ENCODE measurements at regions not wholly inside any gene's neighbourhood (a gene's known extent, or its start where the extent isn't known, plus 50 kb on each side); places are given as distances from the start of the nearest gene placed in this dataset.

GRCh38 chr7:1286946-1287645, 54.4 kb downstream of the UNCX start:
- DNase-seq (ENCODE audit: low read depth): no peak

GRCh38 chr7:1287752-1288201, 55.1 kb downstream of the UNCX start:
- no peak for DNase-seq (ENCODE audit: low read depth)

DNA sequence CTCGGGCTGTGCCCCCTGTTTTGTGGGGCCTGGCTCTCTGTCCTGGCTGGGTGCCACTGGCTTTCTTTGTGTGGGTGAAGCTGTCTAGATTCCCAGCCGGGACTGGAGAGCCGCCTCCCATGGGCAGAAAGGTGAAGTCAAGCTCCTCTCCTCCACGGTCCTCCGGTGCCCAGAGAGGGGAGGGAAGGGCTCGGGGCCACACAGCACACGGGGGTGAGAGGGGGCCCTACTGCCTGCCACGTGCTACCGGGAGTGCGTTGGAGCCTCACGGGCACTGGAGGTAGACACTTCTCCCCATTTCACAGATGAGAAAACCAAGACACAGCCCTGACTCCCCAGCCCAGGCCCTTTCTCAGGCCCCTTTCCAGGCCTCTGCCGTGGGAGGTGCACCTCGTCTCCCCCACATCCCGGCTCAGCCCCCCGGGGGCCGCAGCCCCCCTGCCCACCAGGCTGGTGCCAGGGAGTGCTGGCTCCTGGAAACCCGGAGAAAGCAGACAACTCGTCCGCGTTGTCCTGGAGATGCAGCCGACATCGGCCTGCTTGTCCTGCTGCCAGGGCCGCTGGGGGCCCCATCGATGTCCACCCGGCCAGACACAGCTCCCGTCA, 55.8 kb downstream of the UNCX start:
- no peak for DNase-seq (ENCODE audit: low read depth)

DNA sequence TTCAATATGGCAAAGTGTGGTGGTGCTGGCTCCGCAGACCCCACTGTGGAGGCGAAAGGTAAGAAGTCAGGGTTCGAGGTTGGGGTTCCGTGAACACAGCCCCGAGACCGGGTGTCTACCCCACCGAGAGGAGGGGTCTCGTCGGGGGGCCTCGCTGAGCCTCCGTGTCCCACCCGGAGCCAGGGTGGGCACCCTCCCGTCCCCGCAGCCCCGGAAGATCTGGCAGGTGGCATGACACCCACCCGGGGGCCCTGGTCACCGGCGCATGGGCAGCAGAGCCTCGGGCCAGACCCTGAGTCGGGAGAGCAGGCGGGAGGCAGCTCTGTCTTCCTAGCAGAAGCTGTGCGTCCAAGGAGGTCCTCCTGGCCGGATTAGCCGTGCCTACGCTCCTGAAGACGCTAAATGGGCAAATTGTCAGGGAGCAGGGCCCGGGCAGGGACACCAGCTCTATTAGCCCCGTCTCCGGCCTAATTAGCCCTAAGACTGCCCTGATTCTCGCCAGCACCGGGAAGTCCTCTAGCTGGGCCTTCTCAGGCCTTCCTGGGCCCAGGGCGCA, 56.4 kb downstream of the UNCX start:
- DNase-seq (ENCODE audit: low read depth): no peak

GRCh38 chr7:1289666-1290025, 57.0 kb downstream of the UNCX start:
- no peak for DNase-seq (ENCODE audit: low read depth)

DNA sequence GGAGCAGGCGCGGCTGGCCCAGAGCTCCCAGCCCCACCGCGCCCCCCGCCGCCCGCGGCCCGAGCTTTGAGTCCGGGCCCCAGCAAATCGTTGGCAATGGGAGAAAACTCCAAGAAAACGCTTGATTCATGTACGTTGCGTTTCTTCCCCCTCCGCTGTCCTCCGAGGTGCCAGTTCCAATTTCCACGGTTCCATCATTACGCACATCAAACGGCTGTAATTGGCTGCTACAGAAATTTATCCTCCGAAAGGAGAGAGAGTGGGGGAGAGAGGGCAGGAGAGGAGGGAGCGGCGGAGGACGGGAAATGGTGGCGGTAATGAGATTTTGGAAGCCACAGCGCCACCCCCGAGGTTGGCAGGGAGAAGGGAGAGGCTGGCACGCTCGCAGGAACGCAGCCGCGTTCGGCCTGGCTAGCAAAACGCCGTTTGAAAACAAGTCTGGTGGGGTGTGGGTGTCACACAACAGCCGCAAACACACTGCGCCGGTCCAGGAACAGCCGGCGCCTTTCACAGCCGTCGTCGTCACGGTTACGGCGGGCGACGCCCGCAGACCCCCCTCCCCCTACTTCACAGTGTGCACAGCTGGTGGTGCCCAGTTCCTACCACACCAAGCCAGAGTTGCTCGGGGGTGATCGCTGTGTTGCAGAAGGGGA, 57.5 kb downstream of the UNCX start:
- DNase-seq (ENCODE audit: low read depth): no peak

DNA sequence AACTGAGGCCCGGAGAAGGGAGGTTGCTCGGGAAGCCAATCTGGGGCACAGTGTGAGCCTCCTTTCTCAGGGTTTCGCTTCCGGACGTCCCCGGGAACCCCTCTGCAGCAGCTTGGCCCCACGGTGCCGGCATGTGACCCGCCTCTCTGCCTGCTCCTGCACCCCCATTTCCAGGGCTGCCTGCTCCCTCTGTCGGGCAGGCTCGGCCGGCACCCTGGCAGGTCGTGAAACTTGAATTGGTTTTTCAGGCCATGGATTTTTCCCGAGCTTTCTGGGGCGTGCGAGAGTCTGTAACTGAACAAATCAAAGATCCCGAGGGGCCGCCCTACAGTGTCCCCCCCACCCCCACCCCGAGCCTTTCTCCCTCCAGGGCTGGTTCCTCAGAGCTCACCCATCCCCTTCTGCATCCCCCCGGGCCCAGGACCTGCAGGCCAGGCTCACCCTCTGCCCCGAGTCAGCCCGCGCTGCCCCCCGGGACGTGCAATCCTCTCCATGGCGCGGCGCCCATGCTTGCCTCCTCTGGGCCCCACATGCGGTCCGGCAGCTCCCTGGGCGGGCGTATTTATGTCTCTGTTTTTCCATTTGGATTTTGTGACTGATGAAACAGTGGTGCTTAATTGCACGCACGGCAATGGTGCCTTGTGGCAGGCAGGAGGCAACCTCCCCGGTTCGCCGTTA, 58.1 kb downstream of the UNCX start:
- DNase-seq (ENCODE audit: low read depth): no peak

DNA sequence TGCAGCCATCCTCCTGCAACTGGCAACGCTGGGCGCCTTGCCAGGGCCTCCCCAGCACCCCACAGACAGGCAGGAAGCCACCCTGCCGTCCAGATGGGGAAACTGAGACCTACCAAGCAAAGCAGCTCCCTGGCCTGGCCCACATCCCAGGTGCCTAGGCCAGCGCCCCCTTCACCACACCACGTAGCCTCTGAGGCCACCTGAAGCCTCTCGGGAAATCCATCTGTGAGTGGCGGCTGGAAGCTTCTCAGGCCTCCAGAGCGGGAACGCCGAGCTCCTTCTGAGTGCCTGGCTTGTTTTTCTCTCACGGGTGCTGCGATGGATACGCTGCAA, 58.7 kb downstream of the UNCX start:
- no peak for DNase-seq (ENCODE audit: low read depth)

DNA sequence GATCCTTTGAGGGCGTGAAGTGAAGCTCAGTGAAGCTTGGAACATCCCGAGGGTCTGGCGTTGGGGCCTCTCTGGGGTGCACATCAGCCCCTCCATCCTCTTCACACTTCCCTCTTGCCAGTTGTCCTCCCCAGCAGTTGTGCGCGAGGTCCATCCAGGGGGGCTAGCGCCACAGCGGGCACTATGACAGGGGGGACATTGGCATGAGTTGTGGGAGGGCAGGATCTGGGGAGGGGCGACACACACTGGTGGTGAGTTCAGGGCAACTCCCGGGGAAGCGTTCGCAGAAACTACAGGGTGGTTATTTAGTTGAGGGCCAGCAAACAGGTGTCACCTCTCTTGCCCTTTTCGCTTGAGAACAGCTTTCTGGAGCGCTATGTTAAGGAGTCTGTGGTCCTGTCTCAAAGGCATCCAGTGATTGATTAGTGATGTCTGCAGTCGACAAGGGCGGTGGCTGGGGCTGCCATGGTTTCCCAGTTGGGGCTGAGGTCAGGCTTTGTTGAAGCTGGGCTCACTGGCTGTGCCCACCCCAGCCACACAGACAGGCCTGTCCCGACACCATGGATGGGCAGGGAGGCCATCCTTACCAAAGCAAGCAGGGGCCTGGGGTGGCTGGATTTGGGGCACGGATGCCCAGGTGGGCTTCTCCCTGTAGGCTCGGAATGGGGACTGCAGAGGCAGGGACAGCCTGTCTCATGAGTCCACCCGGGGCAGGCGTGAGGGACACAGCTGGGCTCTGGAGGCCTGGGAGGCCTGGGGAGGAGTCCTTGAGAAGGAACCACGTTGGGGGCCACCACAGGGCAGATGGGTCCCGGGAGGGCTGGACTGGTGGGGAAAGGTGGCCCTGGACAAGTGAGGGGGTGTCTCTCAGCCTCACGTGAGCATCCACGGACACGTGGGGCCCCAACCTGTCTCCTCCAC, 59.4 kb downstream of the UNCX start:
- no peak for DNase-seq (ENCODE audit: low read depth)

DNA sequence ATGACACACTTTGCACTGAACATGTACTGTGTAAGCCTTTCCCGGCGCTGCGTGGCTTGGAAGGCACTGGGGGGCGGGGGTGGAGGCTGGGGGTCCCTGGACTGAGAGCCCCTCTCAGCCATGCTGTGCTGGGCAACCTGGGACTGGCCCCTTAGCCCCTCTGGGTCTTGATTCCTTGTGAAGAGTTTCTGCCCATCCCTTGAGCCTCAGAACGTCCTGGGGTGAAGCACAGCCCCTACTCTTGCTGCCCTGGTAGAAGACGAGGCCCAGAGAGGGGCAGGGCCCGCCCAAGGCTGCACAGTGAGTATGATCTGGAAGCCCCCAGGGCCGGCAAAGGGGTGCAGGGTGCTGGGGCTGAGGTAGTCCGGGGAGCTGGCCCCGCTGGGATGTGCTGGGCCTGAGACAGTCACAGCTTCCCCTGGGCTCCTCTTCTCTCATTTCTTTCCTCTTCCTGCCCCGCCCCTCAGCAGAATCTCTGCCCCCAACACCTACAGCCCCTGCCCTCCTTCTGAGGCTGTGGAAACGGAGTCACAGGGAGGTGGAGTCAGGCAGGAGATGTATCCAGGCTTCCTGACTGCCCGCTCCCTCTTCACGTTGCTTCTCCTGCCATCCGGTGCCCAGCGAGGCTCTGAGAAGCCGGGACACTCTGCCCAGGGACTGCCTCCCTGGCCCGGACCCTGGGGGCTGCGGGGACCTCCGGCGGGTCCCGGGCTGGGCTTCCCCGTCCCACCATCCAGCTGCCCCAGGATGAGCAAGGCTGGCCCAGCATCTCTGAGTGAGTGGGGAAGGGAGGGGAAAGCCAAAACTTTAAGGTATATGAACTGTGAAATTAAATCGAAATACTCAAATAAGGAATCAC, 60.5 kb downstream of the UNCX start:
- DNase-seq (ENCODE audit: low read depth): no peak

DNA sequence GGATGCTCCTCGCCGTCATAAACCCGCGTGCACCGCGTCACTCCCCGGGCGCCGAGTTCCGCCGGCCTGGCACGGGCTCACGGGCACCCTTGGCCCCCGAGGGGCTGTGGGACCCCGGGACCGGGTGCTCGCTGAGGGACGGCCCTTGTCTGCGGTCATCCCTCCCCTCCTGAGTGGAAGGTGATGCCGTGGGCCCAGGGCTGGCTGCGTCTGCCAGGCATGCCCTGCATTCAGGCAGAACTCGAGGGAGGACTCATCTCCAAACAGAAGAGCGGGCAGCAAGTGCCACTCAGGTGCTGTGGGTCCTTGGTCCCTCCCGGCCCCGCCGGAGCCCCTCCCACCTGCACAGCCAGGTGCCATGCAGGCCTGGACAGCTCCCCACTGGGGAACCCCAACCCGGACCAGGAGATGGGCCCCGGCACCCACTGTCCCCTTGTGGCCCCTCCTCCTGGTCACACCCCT, 61.3 kb downstream of the UNCX start:
- DNase-seq (ENCODE audit: low read depth): no peak

DNA sequence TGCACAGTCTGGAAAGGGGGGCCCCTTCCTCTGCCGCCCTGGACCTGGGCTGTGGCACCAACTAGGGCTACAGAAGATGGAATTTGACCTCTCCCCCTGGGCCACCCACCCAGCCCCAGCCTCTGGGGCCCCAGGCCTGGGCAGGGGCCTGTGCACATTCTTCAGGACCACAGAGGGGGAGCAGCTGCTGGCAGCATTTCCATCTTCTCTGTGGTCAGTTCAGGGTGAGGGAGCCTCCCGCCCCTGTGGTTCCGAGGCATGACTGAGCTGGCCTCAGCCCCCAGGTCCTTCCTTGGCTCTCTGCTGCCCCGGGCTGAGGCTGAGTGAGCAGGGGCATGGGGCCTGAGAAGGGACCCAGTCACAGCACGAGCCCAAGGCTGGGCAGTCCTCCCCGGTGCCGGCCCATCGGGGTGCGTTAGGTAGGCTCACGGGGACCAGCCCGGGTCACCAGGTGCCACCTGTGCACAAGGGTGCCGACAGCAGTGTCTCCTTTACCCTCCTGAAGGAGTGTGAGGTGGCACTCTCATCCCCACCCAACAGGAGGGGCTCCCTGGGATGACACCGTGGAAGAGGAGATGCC, 63.2 kb downstream of the UNCX start:
- no peak for DNase-seq (ENCODE audit: low read depth)

- no peak for DNase-seq (ENCODE audit: low read depth)
Measured at GRCh38 chr7:1296356-1296981, 63.8 kb downstream of the UNCX start.

DNA sequence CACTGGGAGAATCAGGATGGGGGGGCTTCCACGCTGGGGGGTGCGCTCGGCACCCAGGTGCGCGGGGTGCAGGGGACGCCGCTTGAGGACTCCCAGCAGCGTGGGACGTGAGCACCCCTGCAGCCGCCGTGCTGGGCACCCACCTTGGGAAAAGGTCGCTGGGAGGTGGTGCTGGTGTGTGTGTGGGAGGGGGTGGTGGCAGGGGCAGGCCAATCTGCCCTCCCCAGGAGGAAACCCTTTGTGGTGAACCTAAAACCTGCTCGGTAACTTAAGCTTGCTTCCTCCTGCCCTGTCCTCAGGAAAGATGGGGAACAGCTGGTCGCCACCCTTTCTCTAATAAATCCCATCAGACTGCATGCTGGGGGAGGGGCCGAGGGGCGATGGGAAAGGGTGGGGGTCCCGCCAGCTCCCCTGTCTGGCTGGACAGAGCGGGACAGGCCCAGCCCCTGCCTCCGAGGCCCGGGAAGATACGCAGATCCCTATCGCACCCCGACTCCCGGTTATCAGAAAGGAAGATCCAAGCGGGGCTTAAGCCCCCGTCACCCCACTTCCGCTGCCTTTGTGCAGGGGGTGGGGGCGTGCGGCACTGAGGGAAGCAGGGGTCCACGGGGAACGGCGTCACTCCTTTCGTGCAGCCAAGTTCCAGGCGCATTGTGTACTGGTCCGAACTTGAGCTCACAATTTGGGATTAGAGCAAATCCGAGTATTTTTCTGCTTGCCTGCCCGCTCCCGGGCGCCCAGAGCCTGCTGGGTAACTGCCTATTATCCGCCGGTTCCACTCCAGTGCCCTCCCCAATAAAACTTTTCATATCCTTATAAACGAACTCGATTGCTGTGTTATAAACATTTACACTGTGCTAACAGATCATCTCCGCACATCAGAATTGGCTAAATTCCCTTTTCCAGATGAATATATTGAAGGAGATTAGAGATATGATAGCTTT, 64.6 kb downstream of the UNCX start:
- no peak for DNase-seq (ENCODE audit: low read depth)

DNA sequence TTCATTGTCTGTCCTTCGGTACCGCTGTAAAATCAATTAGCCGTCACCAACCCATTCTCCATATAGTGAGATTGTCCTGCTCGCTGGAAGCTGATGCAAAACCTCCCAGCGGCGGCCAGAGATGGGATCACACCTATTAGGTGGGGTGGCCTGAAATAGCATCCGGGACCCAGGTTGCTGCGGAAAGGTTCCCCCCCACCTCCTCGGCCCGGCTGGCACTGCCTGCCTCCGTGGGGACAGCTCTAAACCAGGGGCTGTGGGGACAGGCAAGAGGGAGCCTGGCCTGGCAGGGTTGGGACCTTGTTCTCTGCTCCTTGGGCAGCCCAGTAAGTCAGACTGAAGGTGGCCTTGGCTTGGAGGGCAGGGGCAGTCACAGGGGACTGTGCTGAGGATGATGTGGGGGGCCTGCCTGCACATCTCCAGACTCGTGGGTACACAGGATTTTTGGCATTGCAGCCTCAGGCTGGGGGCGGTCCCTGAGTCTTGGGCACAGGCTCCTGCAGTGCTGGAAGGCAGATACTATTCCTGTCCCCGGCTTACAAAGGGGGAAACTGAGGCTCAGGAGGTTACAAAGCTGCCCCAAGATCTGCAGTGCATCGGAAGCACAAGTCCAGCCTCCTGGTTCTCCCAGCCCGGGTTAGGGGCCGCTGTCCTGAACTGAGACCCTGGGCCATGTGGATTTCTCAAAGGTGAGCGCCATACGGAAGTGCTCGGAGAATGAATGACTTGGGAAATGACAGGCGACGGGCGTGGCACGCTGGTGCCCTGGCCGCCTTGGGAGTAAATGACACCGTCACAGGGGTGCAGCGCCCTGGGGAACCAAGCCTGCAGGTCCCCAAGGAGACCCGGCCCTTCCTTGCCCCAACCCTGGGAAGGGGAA, 65.6 kb downstream of the UNCX start:
- no peak for DNase-seq (ENCODE audit: low read depth)

- DNase-seq (ENCODE audit: low read depth): no peak
Measured at GRCh38 chr7:1298931-1299885, 66.5 kb downstream of the UNCX start.

All from amniotic epithelial cell (primary cell).